ENCODE measurements at regions not wholly inside any gene's neighbourhood (a gene's known extent, or its start where the extent isn't known, plus 50 kb on each side); places are given as distances from the start of the nearest gene placed in this dataset.

DNA sequence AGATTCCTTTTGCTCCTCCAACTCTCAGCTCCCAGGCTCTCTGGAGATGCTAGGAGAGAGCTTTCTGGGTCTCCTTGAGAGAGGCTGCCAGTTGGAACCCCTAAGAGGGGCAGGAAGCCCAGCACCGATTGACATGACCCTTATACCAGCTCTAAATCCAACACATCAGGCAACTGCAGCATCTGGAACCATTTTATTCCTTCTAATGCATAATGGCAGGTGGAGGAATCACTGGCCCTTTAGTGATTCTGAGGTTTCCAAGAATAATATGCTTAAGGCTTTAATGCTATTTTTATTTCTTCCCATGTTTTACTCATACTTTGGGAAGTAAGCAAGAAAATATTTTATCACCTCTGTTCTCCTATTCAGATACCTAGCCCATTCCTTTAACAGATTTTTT, 60.3 kb upstream of the TEX264 start:
- TF ChIP-seq, protein P1, sequence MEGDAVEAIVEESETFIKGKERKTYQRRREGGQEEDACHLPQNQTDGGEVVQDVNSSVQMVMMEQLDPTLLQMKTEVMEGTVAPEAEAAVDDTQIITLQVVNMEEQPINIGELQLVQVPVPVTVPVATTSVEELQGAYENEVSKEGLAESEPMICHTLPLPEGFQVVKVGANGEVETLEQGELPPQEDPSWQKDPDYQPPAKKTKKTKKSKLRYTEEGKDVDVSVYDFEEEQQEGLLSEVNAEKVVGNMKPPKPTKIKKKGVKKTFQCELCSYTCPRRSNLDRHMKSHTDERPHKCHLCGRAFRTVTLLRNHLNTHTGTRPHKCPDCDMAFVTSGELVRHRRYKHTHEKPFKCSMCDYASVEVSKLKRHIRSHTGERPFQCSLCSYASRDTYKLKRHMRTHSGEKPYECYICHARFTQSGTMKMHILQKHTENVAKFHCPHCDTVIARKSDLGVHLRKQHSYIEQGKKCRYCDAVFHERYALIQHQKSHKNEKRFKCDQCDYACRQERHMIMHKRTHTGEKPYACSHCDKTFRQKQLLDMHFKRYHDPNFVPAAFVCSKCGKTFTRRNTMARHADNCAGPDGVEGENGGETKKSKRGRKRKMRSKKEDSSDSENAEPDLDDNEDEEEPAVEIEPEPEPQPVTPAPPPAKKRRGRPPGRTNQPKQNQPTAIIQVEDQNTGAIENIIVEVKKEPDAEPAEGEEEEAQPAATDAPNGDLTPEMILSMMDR (conservative IDR thresholded peaks at IDR 0.05; ENCODE audit: low read depth in 2 of 2): no peak
- TF ChIP-seq EZH2 (IDR thresholded peaks at IDR 0.05; ENCODE audit: low read depth, unreplicated experiment) (no peak), JUNB (IDR thresholded peaks at IDR 0.05; ENCODE audit: unreplicated experiment) (no peak), POLR2AphosphoS5 (IDR thresholded peaks at IDR 0.05; ENCODE audit: low read depth) (no peak), REST (IDR thresholded peaks at IDR 0.05; ENCODE audit: unreplicated experiment) (no peak), EZH2phosphoT487 (IDR thresholded peaks at IDR 0.05; ENCODE audit: unreplicated experiment) (no peak), STAT1 (IDR thresholded peaks at IDR 0.05; ENCODE audit: unreplicated experiment) (no peak), ZNF331 (CRISPR knock-in tag; IDR thresholded peaks at IDR 0.05; ENCODE audit: low read depth) (no peak), ZNF114 (CRISPR knock-in tag; IDR thresholded peaks at IDR 0.05) (no peak), CREB1 (CRISPR knock-in tag; IDR thresholded peaks at IDR 0.05; ENCODE audit: low read depth) (no peak)
- TF ChIP-seq, protein P2, sequence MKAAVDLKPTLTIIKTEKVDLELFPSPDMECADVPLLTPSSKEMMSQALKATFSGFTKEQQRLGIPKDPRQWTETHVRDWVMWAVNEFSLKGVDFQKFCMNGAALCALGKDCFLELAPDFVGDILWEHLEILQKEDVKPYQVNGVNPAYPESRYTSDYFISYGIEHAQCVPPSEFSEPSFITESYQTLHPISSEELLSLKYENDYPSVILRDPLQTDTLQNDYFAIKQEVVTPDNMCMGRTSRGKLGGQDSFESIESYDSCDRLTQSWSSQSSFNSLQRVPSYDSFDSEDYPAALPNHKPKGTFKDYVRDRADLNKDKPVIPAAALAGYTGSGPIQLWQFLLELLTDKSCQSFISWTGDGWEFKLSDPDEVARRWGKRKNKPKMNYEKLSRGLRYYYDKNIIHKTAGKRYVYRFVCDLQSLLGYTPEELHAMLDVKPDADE (IDR thresholded peaks at IDR 0.05): no peak

Data from GM23338 (cell line).